ENCODE measurements at regions not wholly inside any gene's neighbourhood (a gene's known extent, or its start where the extent isn't known, plus 50 kb on each side); places are given as distances from the start of the nearest gene placed in this dataset.

DNA sequence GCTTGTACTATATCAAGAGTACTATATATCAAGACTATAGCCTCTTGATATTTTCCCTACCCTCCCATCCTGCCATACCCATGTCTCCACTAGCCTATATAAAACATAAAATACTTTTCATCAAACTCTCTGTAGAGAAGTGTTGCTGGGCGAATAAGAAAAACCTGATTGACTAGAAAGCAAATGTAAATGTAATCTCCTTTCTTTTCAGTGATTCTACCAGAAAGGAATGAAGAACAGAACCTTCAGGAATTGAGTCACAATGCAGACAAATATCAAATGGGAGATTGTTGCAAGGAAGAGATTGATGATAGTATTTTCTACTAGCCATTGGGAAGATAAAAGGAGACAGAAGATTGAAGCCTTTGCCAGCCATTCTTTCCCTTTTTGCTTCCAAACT is 89.2 kb downstream of the KCNRG start:
- no peak for DNase-seq (ENCODE audit: low spot score)

DNA sequence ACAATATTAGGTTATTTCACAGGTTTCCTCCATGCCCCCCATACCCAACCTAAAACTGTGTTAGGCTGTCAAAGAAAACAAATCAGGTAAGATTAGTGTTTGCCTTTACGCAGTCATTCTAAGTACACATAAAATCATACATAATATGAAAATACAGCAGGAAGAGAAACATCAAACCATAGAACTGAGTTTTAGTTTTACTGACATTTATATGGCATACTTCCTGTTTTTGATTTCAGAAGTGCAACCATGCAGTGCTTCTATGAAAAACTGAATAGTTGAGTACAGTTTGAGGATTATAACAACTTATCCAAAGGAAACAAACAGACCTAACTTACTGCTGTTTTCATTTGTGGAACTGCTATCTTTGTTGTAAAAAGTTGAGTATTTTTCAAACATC is 91.3 kb downstream of the KCNRG start:
- DNase-seq (ENCODE audit: low spot score): peak; percentile 71

DNA sequence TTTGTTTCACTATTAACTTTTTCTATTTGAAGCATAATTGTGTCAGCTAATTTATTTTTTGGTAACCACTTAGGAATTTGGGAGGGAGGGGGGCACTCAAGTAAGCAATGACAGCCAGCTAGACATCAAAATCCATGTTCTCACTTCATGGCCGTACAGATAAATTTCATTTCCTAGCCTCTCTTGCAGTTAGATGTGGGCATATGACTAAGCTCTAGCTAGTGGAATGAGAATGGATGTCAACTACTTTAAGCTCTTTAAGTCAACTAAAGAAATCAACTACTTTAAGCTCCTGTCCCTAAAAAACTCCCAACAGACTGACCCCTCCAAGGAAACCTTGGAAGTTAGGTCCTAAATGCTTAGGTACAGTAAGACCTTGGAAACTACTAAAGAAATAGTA is 92.0 kb downstream of the KCNRG start:
- no peak for DNase-seq (ENCODE audit: low spot score)

DNA sequence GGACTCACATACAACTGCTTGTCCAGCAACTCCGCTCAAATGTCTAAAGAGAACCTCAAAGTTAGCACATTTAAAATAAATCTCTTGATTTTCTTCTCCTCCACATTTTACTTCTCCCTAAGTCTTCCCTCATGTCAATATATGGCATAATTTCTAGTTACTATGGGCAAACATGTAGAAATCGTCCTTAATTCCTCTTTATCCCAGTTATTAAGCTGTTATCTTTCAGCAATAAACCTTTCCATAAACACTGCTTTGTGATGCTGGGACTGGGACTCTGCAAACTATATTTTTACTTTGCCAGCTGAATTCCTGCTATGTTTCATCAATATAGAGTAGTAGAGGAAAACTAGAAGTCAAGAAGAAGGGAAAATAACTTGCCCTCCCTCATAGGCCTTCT is 99.7 kb downstream of the KCNRG start:
- no peak for DNase-seq (ENCODE audit: low spot score)

DNA sequence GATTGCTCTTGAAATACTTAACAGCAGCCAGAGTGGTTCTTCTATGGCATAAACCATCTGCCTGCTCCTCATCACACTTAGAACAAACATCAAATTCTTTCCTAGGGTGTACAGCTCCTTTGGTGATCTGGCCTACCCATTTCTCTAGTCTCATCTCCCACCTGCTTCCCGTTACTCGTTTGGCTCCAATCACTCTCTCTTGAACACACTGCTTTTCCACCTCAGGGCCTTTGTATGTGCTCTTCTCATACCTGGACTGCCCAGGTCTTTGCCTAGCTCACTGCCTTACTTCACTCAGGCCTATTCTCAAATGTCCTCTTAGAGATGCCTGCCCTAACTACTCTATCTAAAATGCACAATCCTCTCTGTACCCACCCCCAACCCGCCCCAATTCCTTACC is 100.5 kb downstream of the KCNRG start:
- DNase-seq (ENCODE audit: low spot score): no peak

DNA sequence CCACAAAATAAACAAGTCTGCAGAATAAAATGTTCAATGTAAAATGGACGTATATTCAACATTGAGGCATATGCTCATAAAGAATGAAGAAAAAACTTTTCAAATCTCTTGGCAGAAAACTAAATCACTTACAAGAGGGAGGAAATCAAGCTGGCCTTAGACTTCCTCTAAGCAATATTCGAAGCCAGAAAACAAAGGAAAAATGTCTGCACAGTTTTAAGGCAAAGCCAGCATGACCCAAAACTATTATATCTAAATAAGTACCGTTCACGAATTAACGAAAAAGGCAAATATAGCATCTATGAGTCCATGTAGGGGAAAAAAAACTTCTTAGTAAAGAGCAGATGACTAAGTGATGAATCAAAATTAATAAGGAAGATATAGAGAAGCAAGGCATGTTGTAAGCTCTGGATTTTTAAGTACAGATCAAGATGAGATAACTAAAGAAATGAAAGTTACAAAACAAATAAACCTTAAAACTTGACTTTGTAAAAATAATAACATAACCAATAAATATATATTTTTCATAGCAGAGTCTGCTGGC is 101.3 kb downstream of the KCNRG start:
- no peak for DNase-seq (ENCODE audit: low spot score)

DNA sequence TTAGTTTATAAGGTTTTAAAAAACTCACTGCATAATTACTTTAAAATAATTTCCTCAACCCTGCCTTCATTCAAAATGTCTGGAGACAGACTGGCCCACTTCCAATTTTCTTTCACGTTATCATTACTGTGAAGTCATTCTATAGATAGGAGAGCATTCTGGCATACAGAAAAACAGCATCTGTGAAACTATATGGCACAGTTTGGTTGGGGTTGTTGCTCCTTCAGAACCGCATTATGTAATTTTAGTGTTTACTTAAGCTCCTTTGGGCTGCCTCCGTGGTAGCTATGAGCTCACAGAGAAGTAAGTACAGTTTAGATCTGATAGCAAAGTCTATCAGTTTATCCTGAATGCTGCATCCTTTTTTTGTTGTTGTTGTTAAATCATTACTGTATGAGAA is 104.3 kb downstream of the KCNRG start:
- DNase-seq (ENCODE audit: low spot score): no peak

DNA sequence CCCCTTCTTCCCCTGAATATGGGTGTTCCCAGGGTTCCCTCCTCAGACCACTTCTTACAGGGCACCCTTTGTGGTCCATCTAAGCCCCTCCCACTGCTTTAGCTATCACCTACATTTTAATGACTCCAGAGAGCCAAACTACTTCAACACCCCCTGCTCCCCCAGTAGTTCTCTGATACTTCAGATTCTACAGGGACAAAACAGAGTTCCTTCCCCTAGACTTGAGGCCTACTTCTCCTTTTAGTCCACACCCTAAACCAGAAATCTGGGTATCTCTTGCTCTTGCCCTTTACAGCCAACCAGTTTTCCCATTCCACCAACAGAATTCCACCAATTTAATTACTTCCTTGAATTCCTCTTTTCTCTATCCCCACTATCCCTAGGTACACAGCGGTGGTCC is 107.2 kb downstream of the KCNRG start:
- DNase-seq (ENCODE audit: low spot score): peak; percentile 37

DNA sequence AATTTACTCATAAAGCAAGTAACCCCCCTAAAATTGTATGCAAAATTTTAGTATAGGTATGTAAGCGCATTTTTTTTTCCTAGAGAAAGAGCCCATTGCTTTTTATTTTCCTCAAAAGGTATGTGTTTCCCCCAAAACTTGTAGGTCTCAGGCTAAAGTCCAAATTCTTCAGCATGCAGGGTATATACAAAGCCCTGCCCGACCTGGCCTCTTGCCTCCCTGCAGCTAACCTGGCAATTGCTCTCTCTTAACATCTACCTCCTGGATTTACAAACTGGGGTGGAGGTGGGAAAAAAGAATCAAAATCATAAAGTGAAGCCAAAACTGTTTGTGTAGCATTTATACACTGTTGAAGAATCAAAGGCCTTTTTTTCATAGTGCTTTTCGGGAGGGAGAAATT is 107.8 kb downstream of the KCNRG start:
- DNase-seq (ENCODE audit: low spot score): no peak

DNA sequence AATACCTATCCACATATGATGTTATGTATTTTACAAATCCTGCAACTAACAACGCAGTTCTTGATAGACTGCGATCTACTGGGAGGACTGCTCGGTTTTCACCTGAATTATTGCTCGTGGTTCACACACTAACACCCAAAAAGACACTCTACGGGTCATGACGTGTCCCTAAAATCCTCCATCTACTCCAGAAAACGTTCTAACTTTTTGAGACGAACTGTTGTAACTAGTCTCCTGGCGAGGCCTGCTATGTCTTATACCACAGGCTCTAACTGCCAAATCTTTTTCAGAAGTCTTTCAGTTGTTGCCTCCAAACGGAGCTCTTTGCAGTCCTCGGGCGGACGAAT is 108.2 kb downstream of the KCNRG start:
- no peak for DNase-seq (ENCODE audit: low spot score)

DNA sequence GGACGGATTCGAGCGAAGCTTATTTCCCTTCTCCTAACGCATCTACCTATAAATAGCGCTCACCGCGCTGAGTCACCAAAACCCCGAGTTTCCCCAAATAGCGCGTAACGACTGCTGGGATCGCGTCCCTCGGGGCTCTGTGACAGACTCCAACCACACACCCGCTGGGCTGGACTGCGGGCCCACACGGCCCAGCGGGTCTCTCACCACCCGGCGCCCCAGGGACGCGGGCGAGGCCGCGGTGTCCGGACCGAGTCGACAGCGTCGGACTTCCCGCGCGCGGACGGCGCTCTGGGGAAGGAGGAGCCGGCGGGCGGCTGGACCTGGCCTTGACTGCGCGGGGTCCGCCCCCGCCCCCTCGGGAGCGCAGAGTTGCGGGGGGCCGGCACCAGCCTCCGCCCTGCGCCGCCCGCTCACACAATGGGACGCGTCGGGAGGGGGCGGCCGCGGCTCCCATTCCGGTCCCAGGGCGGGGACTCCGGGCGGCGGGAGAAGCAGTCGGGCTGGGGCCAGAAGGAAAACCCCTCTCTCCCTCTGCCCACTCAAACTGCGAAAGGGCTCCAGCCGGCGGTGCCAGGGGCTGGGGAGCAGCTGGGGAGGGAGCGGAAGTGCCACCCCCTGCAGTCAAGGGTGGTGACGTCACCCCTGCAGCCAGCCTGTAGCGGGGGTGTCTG is 108.8 kb downstream of the KCNRG start:
- peak; percentile 93 for DNase-seq (ENCODE audit: low spot score)

DNA sequence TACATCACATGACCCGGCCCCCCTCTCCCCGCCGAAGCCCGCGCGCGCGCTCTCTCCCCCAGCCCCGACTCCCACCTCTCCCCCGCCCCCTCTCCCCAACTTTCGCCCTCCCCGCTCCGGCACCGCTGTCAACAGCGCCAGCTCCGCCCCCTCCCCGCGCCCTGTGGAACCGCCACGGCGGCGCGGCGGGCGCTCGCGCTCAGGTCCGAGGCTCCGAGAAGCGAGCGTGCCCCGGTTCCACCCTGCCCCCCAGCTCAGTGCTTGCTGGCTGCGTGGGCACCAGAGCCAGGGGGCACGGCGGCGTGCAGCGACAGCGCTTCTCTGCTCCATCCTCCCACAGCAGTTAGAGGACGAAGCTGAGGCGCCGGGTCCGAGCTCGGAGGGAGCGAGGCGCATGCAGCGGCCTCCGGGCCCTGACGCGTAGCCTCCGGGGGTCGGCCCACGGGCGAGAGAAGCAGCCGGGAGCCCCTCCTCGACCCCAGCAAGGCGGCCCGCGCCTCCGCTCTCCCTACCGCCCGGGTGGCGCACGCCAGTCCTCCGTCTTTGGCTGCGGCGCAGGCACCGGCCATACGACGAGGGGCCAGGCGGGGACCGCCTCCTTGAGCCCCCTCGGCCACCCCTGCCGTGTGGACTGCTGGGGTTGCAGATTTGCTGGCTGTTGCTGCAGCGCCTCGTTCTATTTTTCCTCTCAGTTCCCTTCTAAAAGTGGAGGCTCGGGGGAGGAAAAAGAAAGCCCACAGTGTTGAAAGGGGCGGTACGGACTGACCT is 109.5 kb downstream of the KCNRG start:
- DNase-seq (ENCODE audit: low spot score): no peak

DNA sequence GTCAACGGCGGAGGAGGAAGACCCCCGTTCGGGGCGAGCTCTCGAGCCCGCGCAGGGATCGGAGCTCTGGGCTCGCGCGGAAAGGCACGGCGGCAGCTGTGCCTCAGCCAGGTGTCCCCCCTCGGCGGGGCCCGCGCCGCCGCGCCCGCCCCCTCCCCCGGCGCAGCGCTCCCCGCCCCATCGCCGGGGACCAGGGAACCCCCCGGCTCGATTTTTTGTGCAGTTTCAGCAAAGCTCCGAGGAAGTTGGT is 110.0 kb downstream of the KCNRG start:
- peak; percentile 84 for DNase-seq (ENCODE audit: low spot score)

DNA sequence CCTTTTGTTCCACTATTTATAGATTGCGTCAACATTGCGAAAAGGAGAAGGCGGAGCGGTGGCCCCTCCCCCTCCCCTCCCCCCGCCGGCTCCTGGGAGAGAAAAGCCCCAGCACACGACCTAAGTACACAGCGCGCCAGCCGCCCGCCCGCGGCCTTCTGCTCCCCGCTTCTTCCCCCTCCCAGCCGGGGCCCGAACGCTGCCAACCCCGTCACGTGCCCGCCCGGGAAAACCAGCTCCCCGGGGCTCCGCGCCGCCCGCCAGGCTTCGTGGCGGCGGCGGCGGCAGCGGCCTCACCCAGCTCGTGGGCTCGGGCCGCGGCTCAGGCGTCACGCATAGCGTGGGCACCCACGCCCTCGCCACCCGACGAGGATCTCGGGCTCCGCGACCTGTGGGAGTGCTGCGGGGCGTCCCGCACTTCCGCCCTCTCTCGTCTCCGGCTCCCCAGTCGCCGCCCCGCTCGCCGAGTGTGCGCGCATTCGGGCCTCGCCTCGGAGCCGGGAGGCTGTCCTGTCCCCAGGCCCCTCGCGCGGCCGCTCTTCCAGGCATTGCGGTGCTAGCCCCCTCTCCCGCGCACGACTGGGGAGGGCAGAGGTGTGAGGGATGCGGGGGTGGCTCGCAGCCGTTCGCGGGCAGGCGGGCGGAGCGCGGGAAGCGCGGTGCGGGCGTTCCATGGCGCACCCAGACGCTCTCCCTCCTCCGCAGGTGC is 110.5 kb downstream of the KCNRG start:
- DNase-seq (ENCODE audit: low spot score): peak; percentile 69

DNA sequence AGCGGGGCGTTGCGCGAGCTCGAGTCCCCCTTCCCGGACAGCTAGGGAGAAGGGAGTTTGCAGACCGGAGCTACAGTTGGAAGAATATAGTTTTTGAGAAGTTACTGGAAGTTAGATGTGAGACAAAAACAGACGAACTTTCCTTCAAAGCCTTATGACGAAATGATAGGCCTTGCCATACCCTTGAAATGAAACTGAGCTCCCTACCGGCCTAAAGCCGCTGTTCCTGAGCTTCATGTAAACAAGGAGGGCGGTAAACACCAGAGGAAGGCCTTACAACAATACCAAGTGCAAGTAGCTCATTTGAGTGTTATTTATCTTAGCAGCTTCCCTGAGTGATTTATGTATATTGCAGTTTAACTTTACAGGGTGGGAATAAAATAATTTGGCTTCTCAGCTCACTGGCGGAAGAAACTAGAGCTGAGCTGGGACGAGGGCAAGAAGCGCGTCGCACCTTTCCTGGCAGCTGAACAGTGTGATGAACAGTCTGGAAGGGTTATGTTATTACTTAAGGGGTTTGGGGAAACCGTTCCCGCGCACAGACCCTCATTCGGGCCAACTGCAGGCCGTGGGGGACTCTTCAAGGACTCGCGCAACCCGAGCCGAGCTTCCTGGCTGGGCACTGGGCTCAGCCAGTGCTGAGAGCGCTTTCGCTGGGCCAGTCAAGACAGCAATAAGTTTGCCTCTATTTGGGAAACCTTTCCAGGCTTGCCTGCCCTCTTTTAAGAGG is 111.2 kb downstream of the KCNRG start:
- DNase-seq (ENCODE audit: low spot score): peak; percentile 73

DNA sequence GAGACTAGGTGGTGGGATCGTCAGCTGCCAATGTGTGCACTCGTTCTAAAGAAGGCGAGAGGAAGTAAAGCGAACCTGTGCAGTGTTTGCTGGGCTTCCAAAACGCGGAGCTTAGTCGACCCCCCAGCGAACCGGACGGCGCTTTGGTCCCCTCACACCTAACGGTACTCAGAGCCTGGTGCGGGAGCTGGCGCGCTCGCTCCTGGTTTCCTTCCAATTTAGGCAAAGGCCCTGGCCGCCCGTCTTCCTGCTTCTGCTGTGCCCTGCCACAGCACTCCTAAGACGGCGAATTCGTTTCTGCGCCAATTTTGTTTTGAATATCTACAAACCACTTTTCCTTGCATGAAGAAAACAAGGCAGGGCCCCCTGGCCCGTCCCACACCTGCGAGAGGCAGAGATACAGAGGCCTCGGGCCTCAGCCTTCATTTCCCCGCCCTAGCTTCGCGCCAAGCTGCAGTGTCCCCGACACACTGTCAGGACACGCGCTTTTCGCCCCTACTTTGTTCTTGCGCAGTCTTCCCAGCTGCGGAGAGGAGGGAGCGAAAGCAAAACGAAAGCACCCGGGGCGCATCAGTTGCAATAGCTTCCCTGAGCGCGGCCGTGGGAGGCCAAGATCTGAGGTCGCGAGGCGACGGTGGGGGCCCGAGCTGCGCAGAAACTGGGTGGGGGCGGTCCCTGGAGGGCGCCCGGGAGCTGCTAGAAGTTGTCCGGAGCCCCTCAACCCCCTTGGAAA is 111.9 kb downstream of the KCNRG start:
- DNase-seq (ENCODE audit: low spot score): no peak

DNA sequence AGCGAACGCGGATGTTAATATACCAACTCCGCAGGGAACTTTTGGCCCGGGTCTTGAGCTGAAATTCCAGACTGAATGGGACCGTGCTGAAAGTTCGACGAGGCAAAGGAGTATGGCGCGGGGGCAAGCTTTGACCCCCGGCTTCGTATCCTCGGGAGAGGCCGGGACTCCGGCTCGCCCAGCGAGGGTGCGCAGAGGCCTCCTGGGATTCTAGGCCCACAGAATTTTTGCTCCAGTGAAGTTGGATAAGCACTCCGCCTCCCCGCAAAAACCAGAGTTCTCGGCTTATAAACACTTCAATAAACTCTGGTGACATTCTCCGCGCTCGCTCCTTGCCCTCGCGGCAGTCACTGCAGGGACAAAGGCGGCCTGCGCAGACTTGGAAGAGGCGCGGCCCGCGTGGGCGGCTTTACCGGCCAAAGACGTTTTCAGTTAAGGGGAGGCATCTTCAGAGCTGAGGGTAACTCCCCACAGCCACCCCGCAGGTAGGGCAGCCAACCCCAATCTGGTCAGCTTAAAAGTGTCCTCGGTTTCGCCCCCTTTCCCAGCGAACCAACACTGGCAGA is 112.6 kb downstream of the KCNRG start:
- no peak for DNase-seq (ENCODE audit: low spot score)

DNA sequence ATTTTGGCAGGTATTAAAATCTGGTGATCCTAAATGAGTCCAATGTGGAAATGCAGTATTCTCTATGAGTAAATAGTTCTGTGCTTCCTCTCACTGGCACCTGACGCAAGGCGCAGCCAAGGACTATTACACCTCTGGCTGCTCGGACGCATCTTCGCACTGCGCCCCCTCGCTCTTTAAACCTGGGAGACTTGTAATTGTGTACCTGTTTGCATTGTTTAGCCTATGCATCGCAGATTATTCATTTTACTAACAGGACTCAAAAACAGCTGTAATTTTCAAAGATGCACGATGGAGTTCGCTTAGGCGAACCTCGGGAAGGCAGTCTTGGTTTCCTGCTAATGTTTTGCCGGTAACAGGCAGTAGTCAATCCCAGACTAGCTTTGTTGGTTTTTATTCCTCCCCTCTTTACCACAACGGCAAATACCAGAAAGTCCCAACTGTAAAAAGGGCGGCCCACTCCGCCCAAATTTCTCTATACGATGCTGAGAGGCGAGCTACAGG is 113.2 kb downstream of the KCNRG start:
- no peak for DNase-seq (ENCODE audit: low spot score)

DNA sequence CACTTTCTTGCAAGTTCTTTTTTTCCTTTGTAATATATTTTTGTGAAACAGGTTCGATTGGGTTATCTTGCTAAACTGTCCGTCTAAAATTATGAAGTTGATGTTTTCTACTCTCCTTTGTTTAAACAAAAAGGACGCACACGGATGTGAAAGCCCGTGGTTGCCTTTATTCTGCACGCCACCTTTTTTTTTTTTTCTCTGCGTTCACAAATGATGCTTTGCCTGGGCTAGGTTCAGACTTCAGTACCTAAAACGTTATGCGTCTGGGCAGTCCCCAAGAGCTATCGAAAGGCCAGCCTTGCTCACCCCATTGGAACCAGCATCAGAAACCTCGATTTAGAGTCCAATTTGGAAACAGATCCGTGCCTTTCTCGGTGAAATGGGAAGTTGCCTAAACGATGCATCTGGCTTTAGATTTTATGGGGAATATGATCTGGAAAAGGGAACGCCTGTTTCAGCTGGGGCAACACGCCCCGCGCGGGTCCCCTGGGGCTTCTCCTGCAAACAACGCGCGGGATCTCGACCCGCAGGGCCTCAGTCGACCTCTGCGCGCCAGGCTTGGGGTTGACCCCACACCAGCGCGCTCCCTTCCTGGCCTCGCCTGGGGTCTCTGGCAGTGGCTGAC is 113.9 kb downstream of the KCNRG start:
- DNase-seq (ENCODE audit: low spot score): no peak

DNA sequence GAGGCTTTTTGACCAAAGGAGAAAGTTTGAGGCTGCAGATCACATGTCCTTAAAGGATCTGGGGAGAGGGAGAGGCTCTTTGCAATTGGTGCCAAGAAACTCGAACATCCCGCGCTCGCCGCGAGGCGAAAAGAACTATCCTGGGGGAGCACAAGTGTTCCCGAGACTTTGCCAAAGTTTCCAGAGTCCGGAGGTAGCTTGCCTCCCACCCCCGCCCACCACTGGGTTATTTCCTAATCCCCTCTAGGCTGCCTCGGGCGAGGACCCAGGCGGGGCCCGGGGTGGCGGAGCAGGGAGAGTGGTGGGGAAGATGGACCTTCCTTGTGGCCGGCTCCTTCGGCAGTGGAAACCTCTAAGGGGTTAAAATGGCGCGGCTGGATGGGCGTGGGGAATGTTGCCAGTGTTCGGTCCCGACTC is 114.5 kb downstream of the KCNRG start:
- DNase-seq (ENCODE audit: low spot score): no peak

All from NAMALWA (cell line).